ENCODE measurements at regions not wholly inside any gene's neighbourhood (a gene's known extent, or its start where the extent isn't known, plus 50 kb on each side); places are given as distances from the start of the nearest gene placed in this dataset.
A peak's percentile ranks its signal among the peaks of the same experiment; 100 is the strongest.

DNA sequence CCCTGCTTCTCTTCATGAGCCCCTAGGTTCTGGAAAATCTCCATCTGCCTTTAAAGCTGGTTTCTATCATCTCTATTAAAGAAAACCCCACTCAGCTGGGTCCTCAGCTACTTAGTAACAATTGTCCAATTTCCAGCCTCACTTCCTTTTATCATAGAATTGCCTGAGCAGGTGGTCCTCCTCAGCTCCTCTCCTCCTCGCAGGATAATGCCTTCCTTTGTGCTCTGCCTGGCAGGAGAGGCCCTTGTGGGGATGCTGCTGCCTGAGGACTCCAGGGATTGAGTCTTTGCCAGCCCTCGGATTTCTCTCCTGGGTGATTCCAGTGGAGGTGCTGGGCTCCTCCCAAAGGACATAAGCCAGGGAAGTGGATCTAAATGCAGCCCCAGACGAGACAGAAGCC is 448.3 kb downstream of the INSC start:
- H3K9me3 ChIP-seq (replicated peaks) = no peaks in the 10 kb centered on the region
- no peaks in the 10 kb centered on the region for H3K27me3 ChIP-seq (ENCODE audit: low read depth)
- no peak overlapping the region for H3K4me3 ChIP-seq
- TF ChIP-seq, protein P1, sequence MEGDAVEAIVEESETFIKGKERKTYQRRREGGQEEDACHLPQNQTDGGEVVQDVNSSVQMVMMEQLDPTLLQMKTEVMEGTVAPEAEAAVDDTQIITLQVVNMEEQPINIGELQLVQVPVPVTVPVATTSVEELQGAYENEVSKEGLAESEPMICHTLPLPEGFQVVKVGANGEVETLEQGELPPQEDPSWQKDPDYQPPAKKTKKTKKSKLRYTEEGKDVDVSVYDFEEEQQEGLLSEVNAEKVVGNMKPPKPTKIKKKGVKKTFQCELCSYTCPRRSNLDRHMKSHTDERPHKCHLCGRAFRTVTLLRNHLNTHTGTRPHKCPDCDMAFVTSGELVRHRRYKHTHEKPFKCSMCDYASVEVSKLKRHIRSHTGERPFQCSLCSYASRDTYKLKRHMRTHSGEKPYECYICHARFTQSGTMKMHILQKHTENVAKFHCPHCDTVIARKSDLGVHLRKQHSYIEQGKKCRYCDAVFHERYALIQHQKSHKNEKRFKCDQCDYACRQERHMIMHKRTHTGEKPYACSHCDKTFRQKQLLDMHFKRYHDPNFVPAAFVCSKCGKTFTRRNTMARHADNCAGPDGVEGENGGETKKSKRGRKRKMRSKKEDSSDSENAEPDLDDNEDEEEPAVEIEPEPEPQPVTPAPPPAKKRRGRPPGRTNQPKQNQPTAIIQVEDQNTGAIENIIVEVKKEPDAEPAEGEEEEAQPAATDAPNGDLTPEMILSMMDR (IDR thresholded peaks at IDR 0.05; ENCODE audit: borderline replicate concordance) = no peak
- H3K36me3 ChIP-seq = no peaks in the 10 kb centered on the region
- no peak for DNase-seq
- peaks cover 6% of the 10 kb centered on the region for H3K4me1 ChIP-seq
- no peak overlapping the region for H3K27ac ChIP-seq (replicated peaks)
- intact Hi-C loops (cut with micrococcal nuclease) = no loop called here

- H3K27ac ChIP-seq (replicated peaks) = peak overlapping the region; percentile 33
- no peaks in the 10 kb centered on the region for H3K27me3 ChIP-seq (ENCODE audit: low read depth)
- no peaks in the 10 kb centered on the region for H3K36me3 ChIP-seq
- TF ChIP-seq, protein P1 (IDR thresholded peaks at IDR 0.05; ENCODE audit: borderline replicate concordance) = no peak
- peaks cover 27% of the 10 kb centered on the region for H3K4me1 ChIP-seq
- no peaks in the 10 kb centered on the region for H3K9me3 ChIP-seq (replicated peaks)
- no peak overlapping the region for H3K4me3 ChIP-seq
- DNase-seq = no peak
- intact Hi-C loops (cut with micrococcal nuclease) = no loop called here
These were observed 451.2 kb downstream of the INSC start for GRCh38 chr11:15565880-15566279.

DNA sequence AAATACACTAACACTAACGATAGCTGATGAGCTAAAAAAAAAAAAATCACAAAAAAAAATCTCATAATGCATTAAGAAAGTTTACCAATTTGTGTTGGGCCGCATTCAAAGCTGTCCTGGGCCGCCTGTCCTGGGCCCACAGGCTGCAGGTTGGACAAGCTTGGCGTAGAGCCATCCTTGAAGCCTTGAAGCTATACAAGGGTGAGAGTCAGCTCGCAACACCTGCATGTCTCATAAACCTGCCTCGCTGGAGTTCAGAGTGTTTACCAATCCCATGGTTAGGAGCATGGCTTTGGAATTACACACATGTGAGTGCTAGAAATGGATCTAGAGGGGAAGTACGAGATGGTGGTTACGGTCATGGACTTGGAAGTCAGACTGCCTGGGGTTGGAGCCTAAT is 453.7 kb downstream of the INSC start:
- H3K4me1 ChIP-seq = peaks cover 27% of the 10 kb centered on the region
- DNase-seq = no peak
- H3K27me3 ChIP-seq (ENCODE audit: low read depth) = no peaks in the 10 kb centered on the region
- no peak overlapping the region for H3K4me3 ChIP-seq
- no peaks in the 10 kb centered on the region for H3K36me3 ChIP-seq
- TF ChIP-seq, protein P1 (IDR thresholded peaks at IDR 0.05; ENCODE audit: borderline replicate concordance) = no peak
- intact Hi-C loops (cut with micrococcal nuclease) = no loop called here
- peak overlapping the region; percentile 82 for H3K27ac ChIP-seq (replicated peaks)
- H3K9me3 ChIP-seq (replicated peaks) = no peaks in the 10 kb centered on the region

DNA sequence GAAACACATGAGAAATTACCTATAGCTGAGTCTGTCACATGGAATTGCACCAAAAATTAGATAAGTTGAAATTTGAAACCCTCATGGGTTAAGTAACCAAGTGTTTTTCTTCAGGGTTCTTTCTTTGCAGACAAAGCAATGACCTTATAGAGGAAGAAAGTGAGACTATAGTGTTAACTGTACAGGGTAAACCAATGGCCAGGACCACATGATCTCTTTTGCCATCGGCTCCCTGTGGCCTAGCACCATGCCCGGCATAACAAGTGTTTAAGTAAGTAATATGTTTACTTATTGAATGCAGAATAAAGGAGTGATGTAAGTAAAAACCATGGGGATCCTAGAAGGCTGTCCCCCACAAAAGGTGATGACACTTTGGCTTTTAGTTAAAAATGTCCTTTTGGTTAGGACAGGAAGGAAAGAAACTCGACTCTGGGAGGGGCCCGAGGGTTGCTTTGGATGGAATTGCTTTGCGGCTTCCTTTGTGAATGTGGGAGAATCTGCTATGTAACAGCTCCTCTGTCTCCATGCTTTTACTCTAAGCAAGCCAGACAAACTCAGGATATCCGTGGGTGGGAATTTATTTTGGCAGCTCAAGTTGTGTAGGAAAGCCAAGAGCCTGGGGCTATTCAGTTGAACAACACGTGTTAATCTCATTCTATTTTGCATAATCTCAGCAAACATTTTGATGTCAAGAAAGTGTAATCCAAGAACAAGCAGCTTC is 454.7 kb downstream of the INSC start:
- peak overlapping the region; percentile 82 for H3K27ac ChIP-seq (replicated peaks)

GRCh38 chr11:15575409-15575808 is 460.7 kb downstream of the INSC start:
- DNase-seq = no peak
- intact Hi-C loops (cut with micrococcal nuclease) = no loop called here
- no peaks in the 10 kb centered on the region for H3K27me3 ChIP-seq (ENCODE audit: low read depth)
- peaks cover 10% of the 10 kb centered on the region for H3K4me1 ChIP-seq
- no peaks in the 10 kb centered on the region for H3K36me3 ChIP-seq
- TF ChIP-seq, protein P1 (IDR thresholded peaks at IDR 0.05; ENCODE audit: borderline replicate concordance) = no peak
- H3K9me3 ChIP-seq (replicated peaks) = no peaks in the 10 kb centered on the region
- H3K27ac ChIP-seq (replicated peaks) = no peak overlapping the region
- H3K4me3 ChIP-seq = no peak overlapping the region

More for the DNA sequence above, 454.7 kb downstream of the INSC start:
- H3K9me3 ChIP-seq (replicated peaks) = no peaks in the 10 kb centered on the region
- H3K4me3 ChIP-seq = no peak overlapping the region
- intact Hi-C loops (cut with micrococcal nuclease) = no loop called here
- DNase-seq = peak; percentile 32
- H3K4me1 ChIP-seq = peaks cover 27% of the 10 kb centered on the region
- H3K36me3 ChIP-seq = no peaks in the 10 kb centered on the region
- TF ChIP-seq, protein P1 (IDR thresholded peaks at IDR 0.05; ENCODE audit: borderline replicate concordance) = no peak
- H3K27me3 ChIP-seq (ENCODE audit: low read depth) = no peaks in the 10 kb centered on the region
